Fibroblast of lung (primary cell): ENCODE measurements at regions not wholly inside any gene's neighbourhood (a gene's known extent, or its start where the extent isn't known, plus 50 kb on each side); places are given as distances from the start of the nearest gene placed in this dataset.

Experiments used
- DNase-seq, 2 donors: peaks; one replicate each; pipeline versions ENCODE4 v3.0.0 to v3.0.0-alpha.2; 2010; ENCODE audit warnings: low read depth in 2 of 2
- H2AFZ ChIP-seq: 2 replicates; pipeline ENCODE4 v1.5.1; 2012; ENCODE audit warnings: low read length, control low read depth, inconsistent platforms
- H3K27ac ChIP-seq: 2 replicates; pipeline ENCODE4 v1.5.1; 2011; ENCODE audit warnings: low read length, control low read depth; ENCODE audit not compliant: insufficient read depth
- H3K27me3 ChIP-seq: 2 replicates; pipeline ENCODE4 v1.5.1; 2011; ENCODE audit warnings: mild to moderate bottlenecking, low read length; ENCODE audit not compliant: control insufficient read depth, insufficient read depth
- H3K36me3 ChIP-seq: 2 replicates; pipeline ENCODE4 v1.5.1; 2011; ENCODE audit warnings: low read length; ENCODE audit not compliant: control insufficient read depth, insufficient read depth
- H3K4me1 ChIP-seq: 2 replicates; pipeline ENCODE4 v1.5.1; 2011; ENCODE audit warnings: low read length; ENCODE audit not compliant: control insufficient read depth, insufficient read depth; ENCODE audit errors: extremely low read depth
- H3K4me2 ChIP-seq: 2 replicates; pipeline ENCODE4 v1.5.1; 2011; ENCODE audit warnings: low read length, control low read depth; ENCODE audit not compliant: insufficient read depth; ENCODE audit errors: extremely low read depth
- H3K4me3 ChIP-seq, 4 experiments: fragments of 200-600 bp in 1 of 4; sonication (generic) in 1 of 4; replicated peaks in 1 of 4; 2 replicates each; pipeline ENCODE4 v1.5.1; 2011 to 2016; ENCODE audit warnings: low read length in 4 of 4, low read depth in 3 of 4, mild to moderate bottlenecking in 3 of 4, control low read depth in 2 of 4, inconsistent platforms in 1 of 4, mixed read lengths in 1 of 4; ENCODE audit not compliant: insufficient read depth in 1 of 4; ENCODE audit errors: control extremely low read depth in 1 of 4
- H3K79me2 ChIP-seq: 2 replicates; pipeline ENCODE4 v1.5.1; 2012; ENCODE audit warnings: mild to moderate bottlenecking, low read length, inconsistent platforms; ENCODE audit not compliant: control insufficient read depth, insufficient read depth
- H3K9ac ChIP-seq: 2 replicates; pipeline ENCODE4 v1.5.1; 2011; ENCODE audit warnings: mild to moderate bottlenecking, low read length, control low read depth; ENCODE audit not compliant: insufficient read depth
- H3K9me3 ChIP-seq: 2 replicates; pipeline ENCODE4 v1.5.1; 2012; ENCODE audit warnings: low read depth, low read length; ENCODE audit not compliant: control insufficient read depth, insufficient read depth
- H4K20me1 ChIP-seq: 2 replicates; pipeline ENCODE4 v1.5.1; 2011; ENCODE audit warnings: low read length; ENCODE audit not compliant: control insufficient read depth, insufficient read depth; ENCODE audit errors: extremely low read depth
- EZH2 ChIP-seq: IDR thresholded peaks from 2 replicates; pipeline ENCODE4 v1.5.1; 2012; ENCODE audit warnings: low read length, control low read depth, mild to moderate bottlenecking; ENCODE audit errors: missing control alignments
- TF ChIP-seq, protein P1 (sequence below), 2 donors: IDR thresholded peaks in 1 of 2; conservative IDR thresholded peaks in 1 of 2; 1 replicate in 1 of 2; 2 replicates in 1 of 2; pipeline ENCODE4 v1.5.1; 2011 to 2012; ENCODE audit warnings: low read length in 2 of 2, control low read depth in 1 of 2, inconsistent platforms in 1 of 2, low read depth in 1 of 2, mild to moderate bottlenecking in 1 of 2

DNA sequence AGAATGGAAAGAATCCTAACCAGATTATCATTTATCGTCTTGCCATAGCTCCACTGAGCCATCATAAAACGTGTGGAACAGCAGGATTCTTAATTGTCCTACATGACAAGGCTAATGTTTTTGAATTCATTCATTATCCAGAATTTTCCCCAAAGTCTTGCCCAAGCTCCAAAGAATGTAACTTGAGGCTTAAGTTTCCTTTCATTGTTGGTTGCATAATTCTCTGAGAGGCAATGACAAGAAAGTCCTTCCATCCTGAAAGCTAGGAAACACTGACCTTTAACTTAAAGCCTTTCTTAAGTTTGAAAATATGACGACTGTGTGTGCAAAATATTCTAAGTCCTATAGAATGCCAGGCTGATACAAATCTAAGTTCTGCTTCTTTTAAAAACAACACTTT, 546.1 kb downstream of the SUCLA2 start:
- DNase-seq: peak; percentile 36 to 57

DNA sequence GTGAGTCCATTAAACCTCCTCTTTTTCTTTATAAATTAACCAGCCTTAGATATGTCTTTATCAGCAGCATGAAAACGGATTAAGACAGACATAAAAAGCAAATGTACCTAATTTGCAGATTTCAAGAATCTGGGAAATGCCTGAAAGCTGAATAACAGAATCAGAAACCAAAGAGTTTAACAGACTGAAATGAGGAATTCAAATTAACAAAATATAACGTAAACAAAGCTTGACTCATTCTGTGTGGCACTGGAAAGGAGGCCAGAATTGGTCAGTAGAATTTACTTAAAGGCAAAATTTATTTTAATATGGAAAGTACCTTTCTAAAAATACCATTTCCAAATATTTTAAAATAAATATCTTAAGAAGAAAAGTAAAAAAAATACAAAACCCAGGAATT, 540.6 kb upstream of the HTR2A start:
- Histone ChIP-seq H2AFZ (no peak overlapping the region), H3K27me3 (no peaks in the 10 kb centered on the region), H3K4me1 (no peaks in the 10 kb centered on the region), H3K27ac (no peak overlapping the region), H4K20me1 (no peaks in the 10 kb centered on the region), H3K4me2 (no peak overlapping the region), H3K79me2 (no peaks in the 10 kb centered on the region), H3K9ac (no peak overlapping the region), H3K4me3 (no peak overlapping the region), H3K36me3 (no peaks in the 10 kb centered on the region), H3K9me3 (no peaks in the 10 kb centered on the region)
- DNase-seq: peak; percentile 79 to 84
- TF ChIP-seq, protein P1, sequence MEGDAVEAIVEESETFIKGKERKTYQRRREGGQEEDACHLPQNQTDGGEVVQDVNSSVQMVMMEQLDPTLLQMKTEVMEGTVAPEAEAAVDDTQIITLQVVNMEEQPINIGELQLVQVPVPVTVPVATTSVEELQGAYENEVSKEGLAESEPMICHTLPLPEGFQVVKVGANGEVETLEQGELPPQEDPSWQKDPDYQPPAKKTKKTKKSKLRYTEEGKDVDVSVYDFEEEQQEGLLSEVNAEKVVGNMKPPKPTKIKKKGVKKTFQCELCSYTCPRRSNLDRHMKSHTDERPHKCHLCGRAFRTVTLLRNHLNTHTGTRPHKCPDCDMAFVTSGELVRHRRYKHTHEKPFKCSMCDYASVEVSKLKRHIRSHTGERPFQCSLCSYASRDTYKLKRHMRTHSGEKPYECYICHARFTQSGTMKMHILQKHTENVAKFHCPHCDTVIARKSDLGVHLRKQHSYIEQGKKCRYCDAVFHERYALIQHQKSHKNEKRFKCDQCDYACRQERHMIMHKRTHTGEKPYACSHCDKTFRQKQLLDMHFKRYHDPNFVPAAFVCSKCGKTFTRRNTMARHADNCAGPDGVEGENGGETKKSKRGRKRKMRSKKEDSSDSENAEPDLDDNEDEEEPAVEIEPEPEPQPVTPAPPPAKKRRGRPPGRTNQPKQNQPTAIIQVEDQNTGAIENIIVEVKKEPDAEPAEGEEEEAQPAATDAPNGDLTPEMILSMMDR (conservative IDR thresholded peaks at IDR 0.05 in 1 of 2, IDR thresholded peaks at IDR 0.05 in 1 of 2; ENCODE audit: low read depth in 1 of 2, low read length in 2 of 2): no peak
- no peak for TF ChIP-seq EZH2

More for the DNA sequence above, 546.1 kb downstream of the SUCLA2 start:
- Histone ChIP-seq H3K36me3 (no peaks in the 10 kb centered on the region), H3K79me2 (no peaks in the 10 kb centered on the region), H3K9me3 (no peaks in the 10 kb centered on the region), H3K4me3 (no peak overlapping the region), H3K27me3 (no peaks in the 10 kb centered on the region), H3K27ac (no peak overlapping the region), H2AFZ (no peak overlapping the region), H3K4me1 (no peaks in the 10 kb centered on the region), H3K9ac (no peak overlapping the region), H4K20me1 (no peaks in the 10 kb centered on the region), H3K4me2 (no peak overlapping the region)
- TF ChIP-seq EZH2: no peak
- TF ChIP-seq, protein P1 (conservative IDR thresholded peaks at IDR 0.05 in 1 of 2, IDR thresholded peaks at IDR 0.05 in 1 of 2; ENCODE audit: low read depth in 1 of 2, low read length in 2 of 2): no peak

DNA sequence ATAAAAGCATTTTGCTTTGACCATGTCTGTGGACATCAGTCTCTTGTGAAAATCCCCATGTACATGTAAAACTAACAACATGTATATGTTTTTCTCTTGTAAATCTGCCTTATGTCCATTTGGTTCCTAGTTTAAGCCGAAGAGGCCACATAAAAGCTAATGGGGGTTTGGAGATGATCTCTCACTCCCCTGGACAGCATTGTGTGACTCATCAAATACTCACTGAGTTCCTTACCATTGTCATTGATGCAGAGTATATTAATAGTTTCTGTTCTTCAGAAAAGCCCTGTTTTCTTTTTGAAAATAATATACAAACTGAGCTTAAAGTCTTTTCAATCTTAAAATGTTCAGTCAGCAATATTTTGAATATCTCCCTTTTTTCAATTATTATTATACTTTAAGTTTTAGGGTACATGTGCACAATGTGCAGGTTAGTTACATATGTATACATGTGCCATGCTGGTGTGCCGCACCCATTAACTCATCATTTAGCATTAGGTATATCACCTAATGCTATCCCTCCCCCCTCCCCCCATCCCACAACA, 536.7 kb upstream of the HTR2A start:
- Histone ChIP-seq H3K36me3 (no peaks in the 10 kb centered on the region), H2AFZ (no peak overlapping the region), H3K4me3 (no peak overlapping the region), H3K9ac (no peak overlapping the region), H3K79me2 (no peaks in the 10 kb centered on the region), H3K4me2 (no peak overlapping the region), H3K27me3 (no peaks in the 10 kb centered on the region), H3K27ac (no peak overlapping the region), H3K4me1 (no peaks in the 10 kb centered on the region), H3K9me3 (no peaks in the 10 kb centered on the region), H4K20me1 (no peaks in the 10 kb centered on the region)
- DNase-seq: peak; percentile 12 to 45
- TF ChIP-seq EZH2: no peak
- TF ChIP-seq, protein P1 (conservative IDR thresholded peaks at IDR 0.05 in 1 of 2, IDR thresholded peaks at IDR 0.05 in 1 of 2; ENCODE audit: low read depth in 1 of 2, low read length in 2 of 2): no peak
